K562 (cell line): ENCODE measurements at regions not wholly inside any gene's neighbourhood (a gene's known extent, or its start where the extent isn't known, plus 50 kb on each side); places are given as distances from the start of the nearest gene placed in this dataset.
A peak's percentile ranks its signal among the peaks of the same experiment; 100 is the strongest.

Experiments used
- ATAC-seq: fragments of 200-7000 bp; cut with Tn5 transposase; 3 replicates; pipeline ENCODE4 v1.9.1; 2020; ENCODE audit warnings: moderate library complexity
- BruUV-seq: library from RNA; stranded (reverse); fragments of 400-500 nt; replicated peaks from 2 replicates; lab custom pipeline; 2021; lab: Mats Ljungman, UMichigan
- CTCF ChIA-PET: fragments of 300-600 bp; formaldehyde crosslinking; extraction: SDS; loops from one replicate; lab custom pipeline; 2021; ENCODE audit warnings: low intra/inter-chr PET ratio; lab: Yijun Ruan, JAX
- POLR2A ChIA-PET: fragments of 300-600, 350-650 bp; sonication (Branson Sonifier 250); formaldehyde crosslinking; extraction: SDS; loops from one replicate; lab custom pipeline; 2021; ENCODE audit warnings: antibody characterized with exemption, inconsistent platforms; lab: Yijun Ruan, JAX
- DNase-seq, 4 experiments: peaks; one replicate each; pipeline versions ENCODE4 v3.0.0 to v3.0.0-alpha.2; 2011 to 2018; ENCODE audit warnings: low spot score in 3 of 4, mixed read lengths in 3 of 4; ENCODE audit errors: extremely low read depth in 1 of 4
- FAIRE-seq: peaks from 2 replicates; lab custom pipeline; 2011; peaks lifted over from hg19 to GRCh38; lab: Jason Lieb, UNC
- H2AFZ ChIP-seq: 2 replicates; pipeline ENCODE4 v1.6.0; 2011; ENCODE audit warnings: low read depth, low read length, control low read depth, inconsistent platforms
- H3K27ac ChIP-seq: fragments of 200-600 bp; 3 replicates; pipeline ENCODE4 v1.8.0; 2011; ENCODE audit warnings: low read depth, mild to moderate bottlenecking, control low read depth, inconsistent platforms, low read length, moderate library complexity, mixed read lengths; ENCODE audit errors: extremely low read depth
- H3K27me3 ChIP-seq, 2 experiments: fragments of 300-600 bp in 1 of 2; 2 replicates in 1 of 2; 3 replicates in 1 of 2; pipeline versions ENCODE4 v1.6.0 to v1.8.0; 2011; ENCODE audit warnings: inconsistent platforms in 2 of 2, low read length in 2 of 2, mild to moderate bottlenecking in 1 of 2, mixed read lengths in 1 of 2, moderate library complexity in 1 of 2; ENCODE audit not compliant: control insufficient read depth in 2 of 2, insufficient read depth in 2 of 2
- H3K36me3 ChIP-seq: fragments of 300-600 bp; 3 replicates; pipeline ENCODE4 v1.8.0; 2011; ENCODE audit warnings: mild to moderate bottlenecking, low read length, inconsistent platforms; ENCODE audit not compliant: control insufficient read depth, insufficient read depth
- H3K4me1 ChIP-seq, 2 experiments: fragments of 200-600 bp in 1 of 2; replicated peaks in 1 of 2; 2 replicates in 1 of 2; 3 replicates in 1 of 2; pipeline versions ENCODE4 v1.5.1 to v1.8.0; 2011; ENCODE audit warnings: inconsistent platforms in 2 of 2, low read length in 2 of 2, mild to moderate bottlenecking in 1 of 2, mixed read lengths in 1 of 2, moderate library complexity in 1 of 2; ENCODE audit not compliant: control insufficient read depth in 2 of 2, insufficient read depth in 2 of 2
- H3K4me2 ChIP-seq: 2 replicates; pipeline ENCODE4 v1.6.1; 2011; ENCODE audit warnings: low read length, control low read depth, inconsistent platforms, mixed read lengths; ENCODE audit not compliant: insufficient read depth
- H3K4me3 ChIP-seq: fragments of 200-600 bp; sonication (generic), shearing (Covaris generic); 2 replicates; pipeline ENCODE4 v1.5.1; 2016; ENCODE audit warnings: control low read depth, inconsistent platforms
- H3K79me2 ChIP-seq: fragments of 200-600 bp; 3 replicates; pipeline ENCODE4 v1.8.0; 2011; ENCODE audit warnings: low read length, inconsistent platforms; ENCODE audit not compliant: control insufficient read depth, insufficient read depth
- H3K9ac ChIP-seq, 2 experiments: 2 replicates each; pipeline versions ENCODE4 v1.6.0 to v1.6.1; 2011; ENCODE audit warnings: low read depth in 2 of 2, low read length in 2 of 2, control low read depth in 1 of 2, inconsistent platforms in 1 of 2, mild to moderate bottlenecking in 1 of 2, mixed read lengths in 1 of 2; ENCODE audit not compliant: insufficient read depth in 1 of 2
- H3K9me1 ChIP-seq: one replicate; pipeline ENCODE4 v1.6.0; 2011; ENCODE audit warnings: inconsistent platforms, mild to moderate bottlenecking, low read length, moderate library complexity; ENCODE audit not compliant: control insufficient read depth, insufficient read depth
- H3K9me3 ChIP-seq: replicated peaks from 2 replicates; pipeline ENCODE4 v1.5.1; 2011; ENCODE audit warnings: low read depth, low read length, inconsistent platforms; ENCODE audit not compliant: control insufficient read depth, insufficient read depth
- H4K20me1 ChIP-seq: replicated peaks from 2 replicates; pipeline ENCODE4 v1.6.1; 2011; ENCODE audit warnings: low read length, inconsistent platforms, mixed read lengths; ENCODE audit not compliant: control insufficient read depth, insufficient read depth
- GTF2A2 ChIP-seq: IDR thresholded peaks from 2 replicates; pipeline ENCODE4 v1.6.1; 2016; ENCODE audit warnings: mild to moderate bottlenecking, missing genetic modification characterization, missing compliant biosample characterization
- HDAC2 ChIP-seq: fragments of 450-650 bp; IDR thresholded peaks from 2 replicates; pipeline ENCODE4 v1.6.1; 2016; ENCODE audit warnings: mild to moderate bottlenecking
- MYBL2 ChIP-seq, 2 experiments: fragments of 450-650 bp in 1 of 2; sonication (generic) in 1 of 2; formaldehyde crosslinking in 1 of 2; IDR thresholded peaks; 2 replicates each; pipeline versions ENCODE4 v1.6.1 to v1.8.1; 2017 to 2022; ENCODE audit warnings: borderline replicate concordance in 1 of 2, inconsistent platforms in 1 of 2, low read depth in 1 of 2, mild to moderate bottlenecking in 1 of 2, missing genetic modification reagents in 1 of 2, moderate library complexity in 1 of 2
- NCOA1 ChIP-seq: fragments of 450-650 bp; IDR thresholded peaks from 2 replicates; pipeline ENCODE4 v1.6.1; 2016; ENCODE audit warnings: low read depth
- POLR2AphosphoS2 ChIP-seq: IDR thresholded peaks from 2 replicates; pipeline ENCODE4 v1.6.1; 2012; ENCODE audit warnings: low read length, improper control_type of control experiment
- RREB1 ChIP-seq: fragments of 250-450 bp; sonication (Bioruptor Pico); IDR thresholded peaks from 2 replicates; pipeline ENCODE4 v1.4.0; 2020
- USF2 ChIP-seq: sonication (generic); formaldehyde crosslinking; IDR thresholded peaks from 2 replicates; pipeline ENCODE4 v1.5.0; 2020; ENCODE audit warnings: missing genetic modification reagents
- ZNF140 ChIP-seq: fragments of 250-450 bp; sonication (Bioruptor Pico); IDR thresholded peaks from 2 replicates; pipeline ENCODE4 v1.8.0; 2021; ENCODE audit warnings: moderate library complexity, mild to moderate bottlenecking, inconsistent platforms
- ZNF311 ChIP-seq: fragments of 250-450 bp; sonication (Bioruptor Pico); IDR thresholded peaks from 2 replicates; pipeline ENCODE4 v1.4.0; 2020; ENCODE audit warnings: mild to moderate bottlenecking, moderate library complexity
- ZNF395 ChIP-seq: fragments of 200-800 bp; sonication (Bioruptor generic); IDR thresholded peaks from 2 replicates; pipeline ENCODE4 v1.6.1; 2017; ENCODE audit warnings: missing genetic modification characterization, missing compliant biosample characterization
- ZNF76 ChIP-seq: fragments of 250-450 bp; sonication (Bioruptor Pico); IDR thresholded peaks from 2 replicates; pipeline ENCODE4 v1.4.0; 2020; ENCODE audit warnings: mild to moderate bottlenecking, moderate library complexity, borderline replicate concordance
- WGBS: fragments of 100-300 bp; shearing (Covaris generic); methylation state at CpG from one replicate; pipeline ENCODE4 v1.1.6; 2016; ENCODE audit warnings: low coverage, mixed read lengths; ENCODE audit not compliant: insufficient coverage; ENCODE audit errors: missing lambda C conversion rate; 5-methylcytosine and 5-hydroxymethylcytosine counted together
- in situ Hi-C: fragments of 300-500 bp; cut with MboI; formaldehyde crosslinking; loops from 4 replicates; pipeline ENCODE4 v1.15.0; 2018; ENCODE audit warnings: inconsistent platforms, mixed read lengths
- intact Hi-C: fragments of 100-400 bp; cut with micrococcal nuclease; formaldehyde crosslinking; loops from 2 replicates; pipeline ENCODE4 v1.14.2; 2022

GRCh38 chr16:79870016-79870886 is 269.7 kb upstream of the MAF start:
- no peak overlapping the region for H3K4me3 ChIP-seq
- H3K9me3 ChIP-seq, result peaks cover 21% of the 10 kb centered on the region
- in situ Hi-C loops, result no loop called here
- ChIA-PET CTCF (no interaction called here), POLR2A (interaction anchor here (0.8 to 1.2 kb wide), 2 partner anchors 25 to 27 kb away, joined by 3 read pairs; no protein-coding TSS in a partner anchor)
- H3K79me2 ChIP-seq, result no peaks in the 10 kb centered on the region
- ATAC-seq, result peak; percentile 23; the same call in 1 of the 3 replicates
- DNase-seq, result no peak
- no TSS peak for BruUV-seq
- peak overlapping the region; percentile 68 for H3K4me2 ChIP-seq
- peaks cover 15 to 57% of the 10 kb centered on the region in 2 experiments for H3K4me1 ChIP-seq
- peak overlapping the region in 1 of 2 experiments; percentile 51; a peak in 2 of 4 replicates for H3K9ac ChIP-seq
- no peaks in the 10 kb centered on the region for H3K27me3 ChIP-seq
- H3K9me1 ChIP-seq, result no peaks in the 10 kb centered on the region
- peak overlapping the region; percentile 73 for H2AFZ ChIP-seq
- intact Hi-C loops, result no loop called here
- peaks cover 6% of the 10 kb centered on the region; the same call in 2 of the 3 replicates for H3K36me3 ChIP-seq
- peak overlapping the region; percentile 83 for H3K27ac ChIP-seq
- WGBS, result 76% methylated on average over 16 of the region's 16 CpGs
- no peaks in the 10 kb centered on the region for H4K20me1 ChIP-seq
- FAIRE-seq, result no peak
- TF ChIP-seq NCOA1 (no peak), GTF2A2 (tag) (peak; percentile 42; the same call in 1 of the 2 replicates), ZNF395 (CRISPR knock-in tag) (peak; percentile 48; the same call in 1 of the 2 replicates), ZNF311 (peak; percentile 59), ZNF76 (CRISPR knock-in tag) (peak; percentile 45), HDAC2 (0 out of 2 replicates have a peak, but pooled peaks have one; percentile 1), POLR2AphosphoS2 (no peak), RREB1 (CRISPR knock-in tag) (peak; percentile 79; the same call in 1 of the 2 replicates), ZNF140 (CRISPR knock-in tag) (peak; percentile 33; the same call in 1 of the 2 replicates), MYBL2 (IDR thresholded peaks at IDR 0.05; ENCODE audit: low read depth) (no peak), MYBL2 (CRISPR knock-in tag; IDR thresholded peaks at IDR 0.05; ENCODE audit: borderline replicate concordance) (no peak), USF2 (no peak)
